HL-60 (cell line): ENCODE measurements at regions not wholly inside any gene's neighbourhood (a gene's known extent, or its start where the extent isn't known, plus 50 kb on each side); places are given as distances from the start of the nearest gene placed in this dataset.

Source experiments
- GABPA ChIP-seq: IDR thresholded peaks from 2 replicates; pipeline ENCODE4 v1.6.1; 2012; ENCODE audit warnings: low read depth
- POLR2AphosphoS5 ChIP-seq: IDR thresholded peaks from 2 replicates; pipeline ENCODE4 v1.6.1; 2012; ENCODE audit warnings: low read depth
- SPI1 ChIP-seq: IDR thresholded peaks from 2 replicates; pipeline ENCODE4 v1.6.1; 2012; ENCODE audit warnings: low read depth, mild to moderate bottlenecking, borderline replicate concordance
- TF ChIP-seq, protein P1 (sequence below): IDR thresholded peaks from one replicate; pipeline ENCODE4 v1.5.1; 2011; ENCODE audit warnings: low read length, control low read depth, inconsistent platforms; ENCODE audit not compliant: insufficient read depth
- TF ChIP-seq, protein P2 (sequence below): IDR thresholded peaks from 2 replicates; pipeline ENCODE4 v1.6.1; 2012; ENCODE audit warnings: low read depth; ENCODE audit not compliant: insufficient replicate concordance

DNA sequence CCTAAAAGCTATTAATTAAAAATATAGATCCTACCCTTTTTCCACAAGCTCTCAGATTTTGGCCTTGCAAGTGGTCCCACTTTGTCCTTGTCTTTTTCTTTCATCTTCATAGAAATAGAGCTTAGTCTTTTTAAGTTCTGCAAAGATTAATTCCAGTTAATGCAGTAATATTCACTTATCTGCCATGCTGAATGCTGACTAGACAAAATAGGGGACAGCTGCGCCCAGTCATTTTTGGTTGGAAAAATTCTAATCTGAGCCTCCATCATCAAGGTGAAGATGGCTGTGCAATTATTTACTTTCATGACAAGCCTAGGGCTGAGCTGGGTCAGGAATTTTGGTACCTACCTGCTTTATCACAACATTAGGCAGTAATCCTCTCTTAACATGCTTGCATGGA, 241.3 kb upstream of the CXorf66 start:
- TF ChIP-seq, protein P1, sequence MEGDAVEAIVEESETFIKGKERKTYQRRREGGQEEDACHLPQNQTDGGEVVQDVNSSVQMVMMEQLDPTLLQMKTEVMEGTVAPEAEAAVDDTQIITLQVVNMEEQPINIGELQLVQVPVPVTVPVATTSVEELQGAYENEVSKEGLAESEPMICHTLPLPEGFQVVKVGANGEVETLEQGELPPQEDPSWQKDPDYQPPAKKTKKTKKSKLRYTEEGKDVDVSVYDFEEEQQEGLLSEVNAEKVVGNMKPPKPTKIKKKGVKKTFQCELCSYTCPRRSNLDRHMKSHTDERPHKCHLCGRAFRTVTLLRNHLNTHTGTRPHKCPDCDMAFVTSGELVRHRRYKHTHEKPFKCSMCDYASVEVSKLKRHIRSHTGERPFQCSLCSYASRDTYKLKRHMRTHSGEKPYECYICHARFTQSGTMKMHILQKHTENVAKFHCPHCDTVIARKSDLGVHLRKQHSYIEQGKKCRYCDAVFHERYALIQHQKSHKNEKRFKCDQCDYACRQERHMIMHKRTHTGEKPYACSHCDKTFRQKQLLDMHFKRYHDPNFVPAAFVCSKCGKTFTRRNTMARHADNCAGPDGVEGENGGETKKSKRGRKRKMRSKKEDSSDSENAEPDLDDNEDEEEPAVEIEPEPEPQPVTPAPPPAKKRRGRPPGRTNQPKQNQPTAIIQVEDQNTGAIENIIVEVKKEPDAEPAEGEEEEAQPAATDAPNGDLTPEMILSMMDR = no peak
- TF ChIP-seq POLR2AphosphoS5 (no peak), GABPA (no peak), SPI1 (no peak)
- TF ChIP-seq, protein P2, sequence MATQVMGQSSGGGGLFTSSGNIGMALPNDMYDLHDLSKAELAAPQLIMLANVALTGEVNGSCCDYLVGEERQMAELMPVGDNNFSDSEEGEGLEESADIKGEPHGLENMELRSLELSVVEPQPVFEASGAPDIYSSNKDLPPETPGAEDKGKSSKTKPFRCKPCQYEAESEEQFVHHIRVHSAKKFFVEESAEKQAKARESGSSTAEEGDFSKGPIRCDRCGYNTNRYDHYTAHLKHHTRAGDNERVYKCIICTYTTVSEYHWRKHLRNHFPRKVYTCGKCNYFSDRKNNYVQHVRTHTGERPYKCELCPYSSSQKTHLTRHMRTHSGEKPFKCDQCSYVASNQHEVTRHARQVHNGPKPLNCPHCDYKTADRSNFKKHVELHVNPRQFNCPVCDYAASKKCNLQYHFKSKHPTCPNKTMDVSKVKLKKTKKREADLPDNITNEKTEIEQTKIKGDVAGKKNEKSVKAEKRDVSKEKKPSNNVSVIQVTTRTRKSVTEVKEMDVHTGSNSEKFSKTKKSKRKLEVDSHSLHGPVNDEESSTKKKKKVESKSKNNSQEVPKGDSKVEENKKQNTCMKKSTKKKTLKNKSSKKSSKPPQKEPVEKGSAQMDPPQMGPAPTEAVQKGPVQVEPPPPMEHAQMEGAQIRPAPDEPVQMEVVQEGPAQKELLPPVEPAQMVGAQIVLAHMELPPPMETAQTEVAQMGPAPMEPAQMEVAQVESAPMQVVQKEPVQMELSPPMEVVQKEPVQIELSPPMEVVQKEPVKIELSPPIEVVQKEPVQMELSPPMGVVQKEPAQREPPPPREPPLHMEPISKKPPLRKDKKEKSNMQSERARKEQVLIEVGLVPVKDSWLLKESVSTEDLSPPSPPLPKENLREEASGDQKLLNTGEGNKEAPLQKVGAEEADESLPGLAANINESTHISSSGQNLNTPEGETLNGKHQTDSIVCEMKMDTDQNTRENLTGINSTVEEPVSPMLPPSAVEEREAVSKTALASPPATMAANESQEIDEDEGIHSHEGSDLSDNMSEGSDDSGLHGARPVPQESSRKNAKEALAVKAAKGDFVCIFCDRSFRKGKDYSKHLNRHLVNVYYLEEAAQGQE = no peak
